ENCODE measurements at regions not wholly inside any gene's neighbourhood (a gene's known extent, or its start where the extent isn't known, plus 50 kb on each side); places are given as distances from the start of the nearest gene placed in this dataset.

DNA sequence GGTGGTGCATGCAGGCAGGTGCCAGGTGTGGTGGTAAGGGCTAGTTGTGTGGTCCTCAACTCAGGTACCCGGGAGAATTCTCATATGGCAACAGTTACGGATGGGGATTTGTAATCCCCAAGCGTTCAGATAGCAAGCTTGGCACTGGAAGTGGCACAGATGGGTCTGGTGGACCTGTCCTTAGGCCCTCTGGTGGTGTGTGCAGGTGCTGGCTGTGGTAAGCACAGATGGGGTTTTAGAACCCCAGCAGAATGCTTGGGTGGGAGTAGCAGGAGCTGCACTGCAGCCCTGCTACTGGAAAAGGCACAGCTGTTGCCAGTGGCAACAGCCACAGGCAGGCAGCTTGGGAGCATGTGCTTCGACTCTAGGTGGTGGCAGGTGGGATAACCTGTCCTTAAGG, 948.2 kb upstream of the FAM98A start:
- no peak overlapping the region for H2AFZ ChIP-seq (ENCODE audit: low read length)
- no peaks in the 10 kb centered on the region for H3K4me1 ChIP-seq (ENCODE audit: insufficient read depth, low read length, poor library complexity, severe bottlenecking)
- no peak for TF ChIP-seq EZH2phosphoT487 (IDR thresholded peaks at IDR 0.05; ENCODE audit: borderline replicate concordance)
- TF ChIP-seq, protein P1, sequence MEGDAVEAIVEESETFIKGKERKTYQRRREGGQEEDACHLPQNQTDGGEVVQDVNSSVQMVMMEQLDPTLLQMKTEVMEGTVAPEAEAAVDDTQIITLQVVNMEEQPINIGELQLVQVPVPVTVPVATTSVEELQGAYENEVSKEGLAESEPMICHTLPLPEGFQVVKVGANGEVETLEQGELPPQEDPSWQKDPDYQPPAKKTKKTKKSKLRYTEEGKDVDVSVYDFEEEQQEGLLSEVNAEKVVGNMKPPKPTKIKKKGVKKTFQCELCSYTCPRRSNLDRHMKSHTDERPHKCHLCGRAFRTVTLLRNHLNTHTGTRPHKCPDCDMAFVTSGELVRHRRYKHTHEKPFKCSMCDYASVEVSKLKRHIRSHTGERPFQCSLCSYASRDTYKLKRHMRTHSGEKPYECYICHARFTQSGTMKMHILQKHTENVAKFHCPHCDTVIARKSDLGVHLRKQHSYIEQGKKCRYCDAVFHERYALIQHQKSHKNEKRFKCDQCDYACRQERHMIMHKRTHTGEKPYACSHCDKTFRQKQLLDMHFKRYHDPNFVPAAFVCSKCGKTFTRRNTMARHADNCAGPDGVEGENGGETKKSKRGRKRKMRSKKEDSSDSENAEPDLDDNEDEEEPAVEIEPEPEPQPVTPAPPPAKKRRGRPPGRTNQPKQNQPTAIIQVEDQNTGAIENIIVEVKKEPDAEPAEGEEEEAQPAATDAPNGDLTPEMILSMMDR (conservative IDR thresholded peaks at IDR 0.05; ENCODE audit: low read length): no peak
- no peaks in the 10 kb centered on the region for H3K27me3 ChIP-seq (ENCODE audit: insufficient read depth, low read length, poor library complexity, severe bottlenecking)
- no peaks in the 10 kb centered on the region for H3K79me2 ChIP-seq (ENCODE audit: insufficient read depth, low read length)
- H3K9me3 ChIP-seq (ENCODE audit: insufficient read depth, low read depth, low read length): no peaks in the 10 kb centered on the region
- no peaks in the 10 kb centered on the region for H4K20me1 ChIP-seq (ENCODE audit: insufficient read depth, low read length, poor library complexity, severe bottlenecking)
- H3K4me2 ChIP-seq (ENCODE audit: low read depth, low read length, poor library complexity, severe bottlenecking): no peak overlapping the region
- no peak overlapping the region for H3K4me3 ChIP-seq (ENCODE audit: low read length, poor library complexity, severe bottlenecking)
- H3K9ac ChIP-seq (ENCODE audit: low read depth, low read length, poor library complexity, severe bottlenecking): no peak overlapping the region
- no peaks in the 10 kb centered on the region for H3K36me3 ChIP-seq (ENCODE audit: insufficient read depth, low read length)
- no peaks in the 10 kb centered on the region for H3F3A ChIP-seq (ENCODE audit: low read depth)
- no peaks in the 10 kb centered on the region for H3K9me2 ChIP-seq (replicated peaks; ENCODE audit: low read depth, low read length)

DNA sequence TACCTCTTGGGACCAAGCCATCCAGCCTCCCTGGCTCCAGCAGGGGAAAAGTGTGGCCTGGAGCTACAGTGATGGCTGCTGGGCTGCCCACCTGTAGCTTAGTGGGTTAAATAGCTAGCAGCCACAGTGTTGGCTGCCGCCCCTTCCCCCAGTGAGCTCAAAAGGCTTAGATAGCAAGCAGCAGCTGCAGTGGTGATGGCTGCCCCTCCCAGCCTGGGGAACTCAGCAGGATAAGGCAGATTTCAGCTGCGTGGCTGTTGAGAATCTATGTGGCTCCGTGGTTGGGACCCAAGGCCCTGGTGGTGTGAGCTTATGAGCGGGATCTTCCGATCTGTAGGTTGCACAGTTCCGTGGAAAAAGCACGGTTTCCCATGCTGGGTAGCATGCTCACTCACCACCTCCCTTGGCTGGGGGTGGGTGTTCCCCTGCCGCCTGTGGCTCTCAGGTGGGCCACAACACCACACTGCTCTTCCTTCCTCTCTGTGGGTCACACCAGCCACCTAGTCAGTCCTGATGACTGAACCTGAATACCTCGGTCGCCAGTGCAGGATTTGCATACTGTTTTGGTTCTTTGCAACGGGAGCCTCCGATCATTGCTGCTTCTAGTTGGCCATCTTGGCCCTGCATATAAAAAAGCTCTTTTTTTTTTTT, 946.5 kb upstream of the FAM98A start:
- Histone ChIP-seq H3K9ac (ENCODE audit: low read depth, low read length, poor library complexity, severe bottlenecking) (no peak overlapping the region), H3K9me2 (replicated peaks; ENCODE audit: low read depth, low read length) (no peaks in the 10 kb centered on the region), H3K4me1 (ENCODE audit: insufficient read depth, low read length, poor library complexity, severe bottlenecking) (no peaks in the 10 kb centered on the region), H3K36me3 (ENCODE audit: insufficient read depth, low read length) (no peaks in the 10 kb centered on the region), H3K9me3 (ENCODE audit: insufficient read depth, low read depth, low read length) (no peaks in the 10 kb centered on the region), H3K27me3 (ENCODE audit: insufficient read depth, low read length, poor library complexity, severe bottlenecking) (no peaks in the 10 kb centered on the region), H3K4me3 (ENCODE audit: low read length, poor library complexity, severe bottlenecking) (no peak overlapping the region), H3F3A (ENCODE audit: low read depth) (no peaks in the 10 kb centered on the region), H2AFZ (ENCODE audit: low read length) (no peak overlapping the region), H4K20me1 (ENCODE audit: insufficient read depth, low read length, poor library complexity, severe bottlenecking) (no peaks in the 10 kb centered on the region), H3K4me2 (ENCODE audit: low read depth, low read length, poor library complexity, severe bottlenecking) (no peak overlapping the region), H3K79me2 (ENCODE audit: insufficient read depth, low read length) (no peaks in the 10 kb centered on the region)
- TF ChIP-seq, protein P1 (conservative IDR thresholded peaks at IDR 0.05; ENCODE audit: low read length): no peak
- TF ChIP-seq EZH2phosphoT487 (IDR thresholded peaks at IDR 0.05; ENCODE audit: borderline replicate concordance): no peak

DNA sequence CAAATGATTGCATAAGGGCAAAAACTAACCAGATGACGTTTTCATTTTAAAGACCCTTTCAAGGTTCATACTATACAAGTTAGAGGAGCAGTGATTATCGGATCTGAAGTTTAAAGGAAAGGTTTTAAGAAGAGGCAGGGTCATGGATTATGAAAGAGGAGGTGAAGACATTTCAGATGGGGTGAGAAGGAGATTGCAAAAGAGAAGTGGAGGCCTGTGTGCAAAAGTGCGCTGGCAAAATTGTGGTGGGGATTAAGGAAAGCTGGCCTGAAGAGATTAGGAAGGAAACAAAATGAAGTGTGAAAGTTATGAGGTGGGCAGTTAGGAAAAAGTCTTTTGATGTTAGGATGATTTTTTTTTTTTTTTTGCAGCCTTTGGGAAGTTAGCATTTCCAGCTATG, 935.7 kb upstream of the FAM98A start:
- Histone ChIP-seq H3K36me3 (ENCODE audit: insufficient read depth, low read length) (no peaks in the 10 kb centered on the region), H3F3A (ENCODE audit: low read depth) (no peaks in the 10 kb centered on the region), H3K79me2 (ENCODE audit: insufficient read depth, low read length) (no peaks in the 10 kb centered on the region), H3K27me3 (ENCODE audit: insufficient read depth, low read length, poor library complexity, severe bottlenecking) (no peaks in the 10 kb centered on the region), H3K9me2 (replicated peaks; ENCODE audit: low read depth, low read length) (no peaks in the 10 kb centered on the region), H3K4me1 (ENCODE audit: insufficient read depth, low read length, poor library complexity, severe bottlenecking) (no peaks in the 10 kb centered on the region), H2AFZ (ENCODE audit: low read length) (no peak overlapping the region), H4K20me1 (ENCODE audit: insufficient read depth, low read length, poor library complexity, severe bottlenecking) (no peaks in the 10 kb centered on the region), H3K9ac (ENCODE audit: low read depth, low read length, poor library complexity, severe bottlenecking) (no peak overlapping the region), H3K4me3 (ENCODE audit: low read length, poor library complexity, severe bottlenecking) (no peak overlapping the region), H3K9me3 (ENCODE audit: insufficient read depth, low read depth, low read length) (no peaks in the 10 kb centered on the region), H3K4me2 (ENCODE audit: low read depth, low read length, poor library complexity, severe bottlenecking) (no peak overlapping the region)
- no peak for TF ChIP-seq EZH2phosphoT487 (IDR thresholded peaks at IDR 0.05; ENCODE audit: borderline replicate concordance)
- TF ChIP-seq, protein P1 (conservative IDR thresholded peaks at IDR 0.05; ENCODE audit: low read length): no peak
